Keratinocyte (primary cell): ENCODE measurements at regions not wholly inside any gene's neighbourhood (a gene's known extent, or its start where the extent isn't known, plus 50 kb on each side); places are given as distances from the start of the nearest gene placed in this dataset.

Experiments used
- DNase-seq: peaks from one replicate; pipeline ENCODE4 v3.0.0-alpha.2; 2011; ENCODE audit warnings: low read depth, missing footprints, low spot score
- FAIRE-seq: peaks from 2 replicates; lab custom pipeline; 2011; peaks lifted over from hg19 to GRCh38; lab: Jason Lieb, UNC
- H2AFZ ChIP-seq: 2 replicates; pipeline ENCODE4 v1.6.0; 2012; ENCODE audit warnings: low read length, control low read depth, inconsistent platforms; ENCODE audit not compliant: control insufficient read depth
- H3K27ac ChIP-seq: 2 replicates; pipeline ENCODE4 v1.5.1; 2011; ENCODE audit warnings: low read length; ENCODE audit not compliant: control insufficient read depth, insufficient read depth
- H3K27me3 ChIP-seq: 3 replicates; pipeline ENCODE4 v1.6.0; 2011; ENCODE audit warnings: low read length; ENCODE audit not compliant: control insufficient read depth, insufficient read depth; ENCODE audit errors: extremely low read depth
- H3K36me3 ChIP-seq, 2 experiments: 2 replicates in 1 of 2; 3 replicates in 1 of 2; pipeline ENCODE4 v1.5.1; 2011; ENCODE audit warnings: low read length in 2 of 2, mild to moderate bottlenecking in 1 of 2; ENCODE audit not compliant: control insufficient read depth in 2 of 2, insufficient read depth in 2 of 2; ENCODE audit errors: extremely low read depth in 1 of 2
- H3K4me1 ChIP-seq: 3 replicates; pipeline ENCODE4 v1.5.1; 2011; ENCODE audit warnings: low read length; ENCODE audit not compliant: control insufficient read depth, insufficient read depth; ENCODE audit errors: extremely low read depth
- H3K4me2 ChIP-seq: 3 replicates; pipeline ENCODE4 v1.6.0; 2011; ENCODE audit warnings: low read depth, low read length; ENCODE audit not compliant: control insufficient read depth, insufficient read depth; ENCODE audit errors: extremely low read depth
- H3K4me3 ChIP-seq, 3 experiments: fragments of 200-600 bp in 1 of 3; sonication (generic) in 1 of 3; 2 replicates in 2 of 3; 3 replicates in 1 of 3; pipeline ENCODE4 v1.5.1; 2011 to 2016; ENCODE audit warnings: low read length in 3 of 3, mild to moderate bottlenecking in 3 of 3, control low read depth in 2 of 3, inconsistent platforms in 1 of 3, low read depth in 1 of 3, mixed read lengths in 1 of 3, mixed run types in 1 of 3, moderate library complexity in 1 of 3; ENCODE audit not compliant: control insufficient read depth in 2 of 3, insufficient read depth in 2 of 3; ENCODE audit errors: extremely low read depth in 1 of 3
- H3K79me2 ChIP-seq: 2 replicates; pipeline ENCODE4 v1.6.0; 2012; ENCODE audit warnings: low read length; ENCODE audit not compliant: control insufficient read depth, insufficient read depth
- H3K9ac ChIP-seq: 3 replicates; pipeline ENCODE4 v1.6.0; 2011; ENCODE audit warnings: low read length; ENCODE audit not compliant: control insufficient read depth, insufficient read depth; ENCODE audit errors: extremely low read depth
- H3K9me1 ChIP-seq: 3 replicates; pipeline ENCODE4 v1.6.0; 2011; ENCODE audit warnings: low read length; ENCODE audit not compliant: control insufficient read depth, insufficient read depth; ENCODE audit errors: extremely low read depth
- H3K9me3 ChIP-seq: 2 replicates; pipeline ENCODE4 v1.5.1; 2012; ENCODE audit warnings: low read depth, low read length; ENCODE audit not compliant: control insufficient read depth
- H4K20me1 ChIP-seq: 3 replicates; pipeline ENCODE4 v1.6.0; 2011; ENCODE audit warnings: low read length; ENCODE audit not compliant: control insufficient read depth, insufficient read depth; ENCODE audit errors: extremely low read depth
- CTCF ChIP-seq, 3 experiments: IDR thresholded peaks in 1 of 3; conservative IDR thresholded peaks in 1 of 3; optimal IDR thresholded peaks in 1 of 3; 2 replicates in 2 of 3; 3 replicates in 1 of 3; pipeline versions ENCODE3 to v1.5.1; 2011; ENCODE audit warnings: low read length in 3 of 3, mild to moderate bottlenecking in 3 of 3, moderate library complexity in 2 of 3, control low read depth in 1 of 3, inconsistent platforms in 1 of 3; ENCODE audit not compliant: insufficient read depth in 2 of 3; ENCODE audit errors: extremely low read depth in 1 of 3
- EZH2 ChIP-seq: IDR thresholded peaks from one replicate; pipeline ENCODE4 v1.6.1; 2012; ENCODE audit warnings: inconsistent platforms, mild to moderate bottlenecking, low read length, moderate library complexity
- dilution Hi-C: fragments of 300-500 bp; cut with MboI; formaldehyde crosslinking; loops from one replicate; pipeline ENCODE4 v1.7.0; 2020; ENCODE audit warnings: low sequenced_read_pairs; ENCODE audit not compliant: extremely low pct_ligation_motif_present

GRCh38 chr2:146754606-146755005, 1090.2 kb upstream of the ACVR2A start:
- no peaks in the 10 kb centered on the region for H3K9me1 ChIP-seq
- H4K20me1 ChIP-seq, result no peaks in the 10 kb centered on the region
- H3K4me2 ChIP-seq, result no peak overlapping the region
- H3K9ac ChIP-seq, result no peak overlapping the region
- H3K9me3 ChIP-seq, result no peaks in the 10 kb centered on the region
- dilution Hi-C loops, result no loop called here
- H3K79me2 ChIP-seq, result no peaks in the 10 kb centered on the region
- no peak overlapping the region for H3K4me3 ChIP-seq
- no peaks in the 10 kb centered on the region for H3K4me1 ChIP-seq
- FAIRE-seq, result no peak
- no peaks in the 10 kb centered on the region for H3K27me3 ChIP-seq
- no peak overlapping the region for H2AFZ ChIP-seq
- H3K36me3 ChIP-seq, result no peaks in the 10 kb centered on the region
- H3K27ac ChIP-seq, result no peak overlapping the region
- no peak for DNase-seq
- TF ChIP-seq CTCF (optimal IDR thresholded peaks at IDR 0.05 in 1 of 3, IDR thresholded peaks at IDR 0.05 in 1 of 3, conservative IDR thresholded peaks at IDR 0.05 in 1 of 3; ENCODE audit: extremely low read depth in 1 of 3, insufficient read depth in 2 of 3, low read length in 3 of 3), result no peak
- TF ChIP-seq EZH2, result no peak

GRCh38 chr2:146748046-146748445, 1096.8 kb upstream of the ACVR2A start:
- FAIRE-seq, result no peak
- H3K27ac ChIP-seq, result no peak overlapping the region
- no peak for DNase-seq
- no peak overlapping the region for H3K9ac ChIP-seq
- no peak overlapping the region for H3K4me3 ChIP-seq
- no peak overlapping the region for H3K4me2 ChIP-seq
- H3K36me3 ChIP-seq, result no peaks in the 10 kb centered on the region
- H3K4me1 ChIP-seq, result no peaks in the 10 kb centered on the region
- H4K20me1 ChIP-seq, result no peaks in the 10 kb centered on the region
- no peak for TF ChIP-seq EZH2
- no peaks in the 10 kb centered on the region for H3K9me1 ChIP-seq
- dilution Hi-C loops, result no loop called here
- no peaks in the 10 kb centered on the region for H3K27me3 ChIP-seq
- H3K9me3 ChIP-seq, result no peaks in the 10 kb centered on the region
- no peaks in the 10 kb centered on the region for H3K79me2 ChIP-seq
- no peak overlapping the region for H2AFZ ChIP-seq

DNA sequence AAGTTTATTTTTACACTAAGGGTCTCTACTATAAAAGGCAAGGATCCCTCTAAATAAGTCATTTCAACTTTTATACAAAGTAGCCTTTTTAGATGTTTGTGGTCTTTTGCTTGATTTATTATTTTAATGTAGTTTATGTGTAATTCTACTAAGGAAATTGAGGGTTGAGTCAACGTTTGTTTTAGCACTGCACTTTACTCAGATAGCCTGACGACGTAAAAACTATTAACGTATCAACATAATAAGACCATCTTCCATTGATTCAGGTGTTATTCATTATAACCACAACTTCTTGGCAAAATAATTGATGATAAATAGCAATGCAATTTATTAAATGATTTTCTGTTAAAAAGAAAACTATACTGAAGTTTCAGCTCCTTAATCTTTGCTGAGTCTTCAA, 1103.6 kb upstream of the ACVR2A start:
- H3K9me1 ChIP-seq, result no peaks in the 10 kb centered on the region
- no peak overlapping the region for H3K4me2 ChIP-seq
- no peak overlapping the region for H3K4me3 ChIP-seq

More for the DNA sequence above, 1103.6 kb upstream of the ACVR2A start:
- DNase-seq, result no peak
- no peak overlapping the region for H3K27ac ChIP-seq
- H4K20me1 ChIP-seq, result no peaks in the 10 kb centered on the region
- dilution Hi-C loops, result no loop called here
- no peaks in the 10 kb centered on the region for H3K36me3 ChIP-seq
- no peaks in the 10 kb centered on the region for H3K9me3 ChIP-seq
- H3K4me1 ChIP-seq, result no peaks in the 10 kb centered on the region
- H3K79me2 ChIP-seq, result no peaks in the 10 kb centered on the region
- TF ChIP-seq EZH2 (no peak), CTCF (optimal IDR thresholded peaks at IDR 0.05 in 1 of 3, IDR thresholded peaks at IDR 0.05 in 1 of 3, conservative IDR thresholded peaks at IDR 0.05 in 1 of 3; ENCODE audit: extremely low read depth in 1 of 3, insufficient read depth in 2 of 3, low read length in 3 of 3) (no peak)
- no peak for FAIRE-seq
- H2AFZ ChIP-seq, result no peak overlapping the region
- no peak overlapping the region for H3K9ac ChIP-seq
- no peaks in the 10 kb centered on the region for H3K27me3 ChIP-seq
